Naive thymus-derived CD8-positive, alpha-beta T cell (primary cell): ENCODE measurements at regions not wholly inside any gene's neighbourhood (a gene's known extent, or its start where the extent isn't known, plus 50 kb on each side); places are given as distances from the start of the nearest gene placed in this dataset.

Experiments used
- ATAC-seq, 2 donors: fragments of 150-1000 bp; cut with Tn5 transposase in 1 of 2; sonication (Bioruptor Pico), chemical (Tn5 transposase) in 1 of 2; 1 replicate in 1 of 2; 2 replicates in 1 of 2; pipeline ENCODE4 v1.10.0; 2021; ENCODE audit warnings: mild to moderate bottlenecking in 2 of 2, moderate library complexity in 2 of 2
- POLR2A ChIA-PET: fragments of 350-600 bp; sonication (Branson Sonifier 250); formaldehyde crosslinking; loops from one replicate; lab custom pipeline; 2021; ENCODE audit warnings: antibody characterized with exemption; lab: Charles Lee
- DNase-seq, 10 donors: peaks; one replicate each; pipeline versions ENCODE4 v3.0.0 to v3.0.0-alpha.2; 2020 to 2022
- H3K27ac Mint-ChIP-seq, 10 donors: one replicate each; pipeline ENCODE4 v1.8.0; 2020 to 2022; ENCODE audit warnings: mild to moderate bottlenecking in 10 of 10, mixed read lengths in 10 of 10, moderate library complexity in 4 of 10, inconsistent platforms in 1 of 10
- H3K27me3 Mint-ChIP-seq, 5 donors: one replicate each; pipeline ENCODE4 v1.8.0; 2021 to 2022; ENCODE audit warnings: mixed read lengths in 5 of 5
- H3K36me3 Mint-ChIP-seq, 3 donors: one replicate each; pipeline ENCODE4 v1.8.0; 2020 to 2022; ENCODE audit warnings: mixed read lengths in 3 of 3, mild to moderate bottlenecking in 2 of 3, inconsistent platforms in 1 of 3
- H3K4me1 Mint-ChIP-seq, 4 donors: one replicate each; pipeline ENCODE4 v1.8.0; 2021 to 2022; ENCODE audit warnings: mixed read lengths in 4 of 4
- H3K4me3 Mint-ChIP-seq, 10 donors: one replicate each; pipeline ENCODE4 v1.8.0; 2020 to 2022; ENCODE audit warnings: mild to moderate bottlenecking in 10 of 10, mixed read lengths in 10 of 10, moderate library complexity in 6 of 10, inconsistent platforms in 1 of 10
- H3K9me3 Mint-ChIP-seq, 9 donors: one replicate each; pipeline ENCODE4 v1.8.0; 2020 to 2022; ENCODE audit warnings: mixed read lengths in 9 of 9, mild to moderate bottlenecking in 3 of 9, inconsistent platforms in 1 of 9, moderate library complexity in 1 of 9

GRCh38 chr1:29653034-29653810 is 416.9 kb downstream of the PTPRU start:
- H3K27ac Mint-ChIP-seq: no peak overlapping the region

GRCh38 chr1:29651684-29652665 is 415.7 kb downstream of the PTPRU start:
- Mint-ChIP-seq H3K4me3 (no peak overlapping the region), H3K36me3 (no peaks in the 10 kb centered on the region), H3K4me1 (peaks cover 0 to 3% (median 0%) of the 10 kb centered on the region in 4 donors), H3K27me3 (peaks cover 20 to 66% (median 38%) of the 10 kb centered on the region in 5 donors), H3K27ac (no peak overlapping the region), H3K9me3 (peaks cover 0 to 12% (median 3%) of the 10 kb centered on the region in 9 donors)
- ATAC-seq: no peak
- DNase-seq: peak in 1 of 10 donors; percentile 7
- POLR2A ChIA-PET: no interaction called here

More at GRCh38 chr1:29653034-29653810, 416.9 kb downstream of the PTPRU start:
- ATAC-seq (no peak), DNase-seq (peak in 1 of 10 donors; percentile 4)
- Mint-ChIP-seq H3K27me3 (peaks cover 18 to 64% (median 38%) of the 10 kb centered on the region in 5 donors), H3K4me3 (no peak overlapping the region), H3K4me1 (peaks cover 0 to 3% (median 0%) of the 10 kb centered on the region in 4 donors), H3K36me3 (peaks cover 0 to 3% (median 0%) of the 10 kb centered on the region in 3 donors), H3K9me3 (peaks cover 0 to 18% (median 4%) of the 10 kb centered on the region in 9 donors)
- POLR2A ChIA-PET: no interaction called here

GRCh38 chr1:29651246-29651645 is 414.9 kb downstream of the PTPRU start:
- peaks cover 0 to 8% (median 2%) of the 10 kb centered on the region in 9 donors for H3K9me3 Mint-ChIP-seq
- H3K4me3 Mint-ChIP-seq: no peak overlapping the region
- POLR2A ChIA-PET: no interaction called here
- no peak overlapping the region for H3K27ac Mint-ChIP-seq
- H3K27me3 Mint-ChIP-seq: peaks cover 16 to 59% (median 32%) of the 10 kb centered on the region in 5 donors
- peaks cover 0 to 3% (median 0%) of the 10 kb centered on the region in 4 donors for H3K4me1 Mint-ChIP-seq
- ATAC-seq (no peak), DNase-seq (peak in 1 of 10 donors; percentile 6)
- no peaks in the 10 kb centered on the region for H3K36me3 Mint-ChIP-seq

- no peak for ATAC-seq
Observed at GRCh38 chr1:29650476-29650875, 414.2 kb downstream of the PTPRU start.

GRCh38 chr1:29650041-29650400 is 413.7 kb downstream of the PTPRU start:
- no peak overlapping the region for H3K27ac Mint-ChIP-seq
- H3K4me1 Mint-ChIP-seq: peaks cover 0 to 2% (median 0%) of the 10 kb centered on the region in 4 donors
- POLR2A ChIA-PET: no interaction called here
- peaks cover 11 to 49% (median 28%) of the 10 kb centered on the region in 5 donors for H3K27me3 Mint-ChIP-seq
- H3K36me3 Mint-ChIP-seq: no peaks in the 10 kb centered on the region
- no peak overlapping the region for H3K4me3 Mint-ChIP-seq
- DNase-seq (peak in 1 of 10 donors; percentile 11), ATAC-seq (no peak)
- H3K9me3 Mint-ChIP-seq: peaks cover 0 to 4% (median 0%) of the 10 kb centered on the region in 9 donors

More at GRCh38 chr1:29650476-29650875, 414.2 kb downstream of the PTPRU start:
- no peak overlapping the region for H3K27ac Mint-ChIP-seq
- H3K4me3 Mint-ChIP-seq: no peak overlapping the region
- H3K36me3 Mint-ChIP-seq: no peaks in the 10 kb centered on the region
- POLR2A ChIA-PET: no interaction called here
- H3K4me1 Mint-ChIP-seq: no peaks in the 10 kb centered on the region
- no peak for DNase-seq
- peaks cover 0 to 5% (median 0%) of the 10 kb centered on the region in 9 donors for H3K9me3 Mint-ChIP-seq
- peaks cover 13 to 52% (median 31%) of the 10 kb centered on the region in 5 donors for H3K27me3 Mint-ChIP-seq

GRCh38 chr1:29649189-29650040 is 413.1 kb downstream of the PTPRU start:
- peak overlapping the region in 1 of 10 donors; percentile 31 for H3K27ac Mint-ChIP-seq
- H3K4me3 Mint-ChIP-seq: no peak overlapping the region
- H3K9me3 Mint-ChIP-seq: peaks cover 0 to 4% (median 0%) of the 10 kb centered on the region in 9 donors
- POLR2A ChIA-PET: no interaction called here
- no peak for ATAC-seq
- H3K36me3 Mint-ChIP-seq: no peaks in the 10 kb centered on the region
- peaks cover 0 to 2% (median 0%) of the 10 kb centered on the region in 4 donors for H3K4me1 Mint-ChIP-seq
- peak in 1 of 10 donors; percentile 1 for DNase-seq
- H3K27me3 Mint-ChIP-seq: peaks cover 9 to 49% (median 28%) of the 10 kb centered on the region in 5 donors

GRCh38 chr1:29648798-29649188 is 412.5 kb downstream of the PTPRU start:
- Mint-ChIP-seq H3K36me3 (no peaks in the 10 kb centered on the region), H3K9me3 (no peaks in the 10 kb centered on the region), H3K4me1 (peaks cover 0 to 2% (median 0%) of the 10 kb centered on the region in 4 donors), H3K27ac (no peak overlapping the region), H3K4me3 (no peak overlapping the region), H3K27me3 (peaks cover 9 to 49% (median 25%) of the 10 kb centered on the region in 5 donors)
- POLR2A ChIA-PET: no interaction called here
- ATAC-seq (no peak), DNase-seq (no peak)

GRCh38 chr1:29648026-29648425 is 411.7 kb downstream of the PTPRU start:
- POLR2A ChIA-PET: no interaction called here
- Mint-ChIP-seq H3K4me3 (no peak overlapping the region), H3K27ac (no peak overlapping the region), H3K9me3 (no peaks in the 10 kb centered on the region), H3K27me3 (peaks cover 6 to 49% (median 22%) of the 10 kb centered on the region in 5 donors), H3K36me3 (no peaks in the 10 kb centered on the region), H3K4me1 (peaks cover 0 to 2% (median 0%) of the 10 kb centered on the region in 4 donors)
- ATAC-seq: no peak
- DNase-seq: no peak

GRCh38 chr1:29647581-29647980 is 411.3 kb downstream of the PTPRU start:
- Mint-ChIP-seq H3K27me3 (peaks cover 6 to 47% (median 22%) of the 10 kb centered on the region in 5 donors), H3K36me3 (no peaks in the 10 kb centered on the region), H3K4me3 (no peak overlapping the region), H3K9me3 (no peaks in the 10 kb centered on the region), H3K4me1 (peaks cover 0 to 2% (median 0%) of the 10 kb centered on the region in 4 donors), H3K27ac (no peak overlapping the region)
- DNase-seq: no peak
- no peak for ATAC-seq
- POLR2A ChIA-PET: no interaction called here

GRCh38 chr1:29646161-29646775 is 409.9 kb downstream of the PTPRU start:
- Mint-ChIP-seq H3K4me3 (no peak overlapping the region), H3K27me3 (peaks cover 8 to 37% (median 21%) of the 10 kb centered on the region in 5 donors), H3K9me3 (no peaks in the 10 kb centered on the region), H3K27ac (no peak overlapping the region), H3K36me3 (no peaks in the 10 kb centered on the region), H3K4me1 (peaks cover 0 to 2% (median 0%) of the 10 kb centered on the region in 4 donors)
- ATAC-seq (no peak), DNase-seq (peak in 1 of 10 donors; percentile 9)
- POLR2A ChIA-PET: no interaction called here

- Mint-ChIP-seq H3K4me3 (no peak overlapping the region), H3K36me3 (no peaks in the 10 kb centered on the region), H3K27me3 (peaks cover 3 to 31% (median 23%) of the 10 kb centered on the region in 5 donors), H3K9me3 (no peaks in the 10 kb centered on the region), H3K4me1 (peaks cover 0 to 2% (median 0%) of the 10 kb centered on the region in 4 donors), H3K27ac (no peak overlapping the region)
- DNase-seq: no peak
- POLR2A ChIA-PET: no interaction called here
- no peak for ATAC-seq
Observed at GRCh38 chr1:29645586-29645985, 409.3 kb downstream of the PTPRU start.
